A673 (cell line): ENCODE measurements at regions not wholly inside any gene's neighbourhood (a gene's known extent, or its start where the extent isn't known, plus 50 kb on each side); places are given as distances from the start of the nearest gene placed in this dataset.

Source experiments
- BruUV-seq: library from RNA; stranded (reverse); fragments of 400-500 nt; replicated peaks from 2 replicates; lab custom pipeline; 2021; lab: Mats Ljungman, UMichigan
- CTCF ChIA-PET: fragments of 300-600 bp; sonication (Branson Sonifier 250); formaldehyde crosslinking; loops from one replicate; lab custom pipeline; 2022; ENCODE audit warnings: antibody characterized with exemption; lab: Charles Lee
- POLR2A ChIA-PET: fragments of 300-600 bp; sonication (Branson Sonifier 250); formaldehyde crosslinking; loops from one replicate; lab custom pipeline; 2022; ENCODE audit warnings: antibody characterized with exemption; ENCODE audit not compliant: low non-redundant PET; lab: Charles Lee
- DNase-seq: peaks from one replicate; pipeline ENCODE4 v3.0.0-alpha.2; 2015; ENCODE audit warnings: low spot score
- H3K27ac ChIP-seq: fragments of 200-600 bp; sonication (generic); 2 replicates; pipeline ENCODE4 v1.5.1; 2016; ENCODE audit warnings: mixed run types, low read depth, mild to moderate bottlenecking, mixed read lengths, antibody characterized with exemption, low read length; ENCODE audit not compliant: poor library complexity, severe bottlenecking
- H3K27me3 ChIP-seq: fragments of 200-600 bp; sonication (generic); replicated peaks from 2 replicates; pipeline ENCODE4 v1.6.1; 2017; ENCODE audit warnings: mixed run types, low read depth, mild to moderate bottlenecking, mixed read lengths, antibody characterized with exemption, low read length; ENCODE audit not compliant: insufficient read depth, poor library complexity
- H3K36me3 ChIP-seq: fragments of 200-600 bp; sonication (generic); 2 replicates; pipeline ENCODE4 v1.6.1; 2016; ENCODE audit warnings: mixed run types, mild to moderate bottlenecking, mixed read lengths, antibody characterized with exemption, low read length; ENCODE audit not compliant: insufficient read depth, poor library complexity, severe bottlenecking
- H3K4me1 ChIP-seq: fragments of 200-600 bp; sonication (generic); 2 replicates; pipeline ENCODE4 v1.6.1; 2017; ENCODE audit warnings: mixed run types, mild to moderate bottlenecking, mixed read lengths, antibody characterized with exemption, low read length; ENCODE audit not compliant: insufficient read depth, poor library complexity, severe bottlenecking
- H3K4me3 ChIP-seq: fragments of 200-600 bp; sonication (generic); 2 replicates; pipeline ENCODE4 v1.5.1; 2016; ENCODE audit warnings: low read depth, mixed run types, mild to moderate bottlenecking, mixed read lengths, low read length; ENCODE audit not compliant: poor library complexity, severe bottlenecking
- H3K9me3 ChIP-seq: fragments of 200-600 bp; sonication (generic); 2 replicates; pipeline ENCODE4 v1.6.1; 2016; ENCODE audit warnings: mixed run types, low read depth, mild to moderate bottlenecking, mixed read lengths, antibody characterized with exemption, low read length; ENCODE audit not compliant: poor library complexity, severe bottlenecking
- EZH2 ChIP-seq: fragments of 200-600 bp; sonication (generic); IDR thresholded peaks from 2 replicates; pipeline ENCODE4 v1.6.1; 2017; ENCODE audit warnings: borderline replicate concordance, low read depth, mild to moderate bottlenecking, mixed read lengths, antibody characterized with exemption, low read length; ENCODE audit not compliant: poor library complexity, severe bottlenecking
- intact Hi-C: fragments of 100-400 bp; cut with micrococcal nuclease; formaldehyde crosslinking; loops from one replicate; pipeline ENCODE4 v1.10.0; 2022; ENCODE audit not compliant: unreplicated experiment
- TF ChIP-seq, protein P1 (sequence below): fragments of 300-800, 200-600 bp; sonication (generic); conservative IDR thresholded peaks from 2 replicates; pipeline ENCODE4 v1.5.1; 2017; ENCODE audit warnings: low read depth, mild to moderate bottlenecking, antibody characterized with exemption, low read length, moderate library complexity, mixed read lengths

DNA sequence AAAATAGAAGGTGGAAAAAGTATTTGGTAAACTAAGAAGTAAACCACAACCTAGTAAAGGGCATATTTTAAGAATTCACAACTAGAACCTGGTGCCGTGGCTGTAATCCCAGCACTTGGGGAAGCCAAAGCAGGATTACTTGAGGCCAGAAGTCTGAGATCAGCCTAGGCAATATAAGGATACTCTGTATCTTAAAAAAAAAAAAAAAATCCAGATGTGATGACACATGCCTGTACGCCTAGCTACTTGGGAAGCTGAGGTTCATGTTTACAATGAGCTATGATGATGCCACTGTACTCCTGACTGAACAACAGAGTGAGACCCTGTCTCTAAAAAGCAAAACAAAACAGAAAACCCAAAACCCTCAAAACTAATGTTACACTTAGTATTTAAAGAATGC is 156.5 kb upstream of the XIST start:
- peaks cover 4% of the 10 kb centered on the region for H3K36me3 ChIP-seq
- no peaks in the 10 kb centered on the region for H3K27me3 ChIP-seq
- ChIA-PET CTCF (no interaction called here), POLR2A (no interaction called here)
- no peak for DNase-seq
- TF ChIP-seq EZH2, result no peak
- TF ChIP-seq, protein P1, sequence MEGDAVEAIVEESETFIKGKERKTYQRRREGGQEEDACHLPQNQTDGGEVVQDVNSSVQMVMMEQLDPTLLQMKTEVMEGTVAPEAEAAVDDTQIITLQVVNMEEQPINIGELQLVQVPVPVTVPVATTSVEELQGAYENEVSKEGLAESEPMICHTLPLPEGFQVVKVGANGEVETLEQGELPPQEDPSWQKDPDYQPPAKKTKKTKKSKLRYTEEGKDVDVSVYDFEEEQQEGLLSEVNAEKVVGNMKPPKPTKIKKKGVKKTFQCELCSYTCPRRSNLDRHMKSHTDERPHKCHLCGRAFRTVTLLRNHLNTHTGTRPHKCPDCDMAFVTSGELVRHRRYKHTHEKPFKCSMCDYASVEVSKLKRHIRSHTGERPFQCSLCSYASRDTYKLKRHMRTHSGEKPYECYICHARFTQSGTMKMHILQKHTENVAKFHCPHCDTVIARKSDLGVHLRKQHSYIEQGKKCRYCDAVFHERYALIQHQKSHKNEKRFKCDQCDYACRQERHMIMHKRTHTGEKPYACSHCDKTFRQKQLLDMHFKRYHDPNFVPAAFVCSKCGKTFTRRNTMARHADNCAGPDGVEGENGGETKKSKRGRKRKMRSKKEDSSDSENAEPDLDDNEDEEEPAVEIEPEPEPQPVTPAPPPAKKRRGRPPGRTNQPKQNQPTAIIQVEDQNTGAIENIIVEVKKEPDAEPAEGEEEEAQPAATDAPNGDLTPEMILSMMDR, result no peak
- no peaks in the 10 kb centered on the region for H3K9me3 ChIP-seq
- H3K4me3 ChIP-seq, result no peak overlapping the region
- H3K27ac ChIP-seq, result no peak overlapping the region
- H3K4me1 ChIP-seq, result no peaks in the 10 kb centered on the region
- intact Hi-C loops, result no loop called here
- BruUV-seq, result no TSS peak

DNA sequence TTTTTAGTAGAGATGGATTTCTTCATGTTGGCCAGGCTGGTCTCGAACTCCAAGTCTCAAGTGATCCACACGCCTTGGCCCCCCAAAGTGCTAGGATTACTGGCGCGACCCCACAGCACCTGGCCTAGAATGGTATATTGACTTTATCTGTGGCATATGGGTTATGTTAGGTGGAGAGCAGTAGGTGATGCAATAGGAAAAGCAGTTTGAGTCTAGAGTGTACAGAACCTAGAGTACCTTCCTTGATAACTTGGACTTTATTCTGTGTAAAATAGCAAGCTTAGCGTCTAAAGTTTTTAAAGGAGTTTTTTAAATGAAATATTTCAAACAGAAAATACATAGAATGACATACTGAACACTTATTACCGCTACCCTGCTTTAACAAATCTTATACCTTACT is 139.5 kb upstream of the XIST start:
- no TSS peak for BruUV-seq
- intact Hi-C loops, result no loop called here
- ChIA-PET POLR2A (no interaction called here), CTCF (no interaction called here)
- TF ChIP-seq EZH2, result no peak
- no peaks in the 10 kb centered on the region for H3K27me3 ChIP-seq
- no peak overlapping the region for H3K4me3 ChIP-seq
- no peak overlapping the region for H3K27ac ChIP-seq
- DNase-seq, result no peak
- H3K4me1 ChIP-seq, result no peaks in the 10 kb centered on the region
- no peaks in the 10 kb centered on the region for H3K9me3 ChIP-seq
- peaks cover 17% of the 10 kb centered on the region for H3K36me3 ChIP-seq

DNA sequence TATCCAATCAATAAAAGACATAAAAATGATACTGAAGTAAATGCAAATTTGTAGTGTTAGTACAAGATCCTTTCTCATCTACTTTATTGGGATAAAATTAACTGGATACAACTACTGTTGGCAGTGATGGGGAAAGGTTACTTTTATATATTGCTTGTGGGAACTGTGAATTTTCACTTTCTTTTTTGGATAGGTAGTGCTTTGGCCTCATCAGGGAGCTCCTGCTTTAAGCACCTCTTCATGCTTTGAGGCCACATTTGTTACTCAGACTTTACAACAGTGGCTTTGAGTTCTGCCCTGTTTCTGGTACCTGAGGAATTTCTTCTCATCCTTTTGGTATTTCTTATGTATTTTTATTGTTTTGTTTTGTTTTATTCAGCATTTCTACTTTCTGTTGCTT is 134.7 kb upstream of the XIST start:
- ChIA-PET POLR2A (no interaction called here), CTCF (no interaction called here)
- no peaks in the 10 kb centered on the region for H3K4me1 ChIP-seq
- DNase-seq, result no peak
- intact Hi-C loops, result no loop called here
- no peak overlapping the region for H3K4me3 ChIP-seq
- H3K36me3 ChIP-seq, result no peaks in the 10 kb centered on the region
- H3K9me3 ChIP-seq, result no peaks in the 10 kb centered on the region
- BruUV-seq, result no TSS peak
- TF ChIP-seq, protein P1, result no peak
- no peak for TF ChIP-seq EZH2
- H3K27me3 ChIP-seq, result no peaks in the 10 kb centered on the region
- H3K27ac ChIP-seq, result no peak overlapping the region

DNA sequence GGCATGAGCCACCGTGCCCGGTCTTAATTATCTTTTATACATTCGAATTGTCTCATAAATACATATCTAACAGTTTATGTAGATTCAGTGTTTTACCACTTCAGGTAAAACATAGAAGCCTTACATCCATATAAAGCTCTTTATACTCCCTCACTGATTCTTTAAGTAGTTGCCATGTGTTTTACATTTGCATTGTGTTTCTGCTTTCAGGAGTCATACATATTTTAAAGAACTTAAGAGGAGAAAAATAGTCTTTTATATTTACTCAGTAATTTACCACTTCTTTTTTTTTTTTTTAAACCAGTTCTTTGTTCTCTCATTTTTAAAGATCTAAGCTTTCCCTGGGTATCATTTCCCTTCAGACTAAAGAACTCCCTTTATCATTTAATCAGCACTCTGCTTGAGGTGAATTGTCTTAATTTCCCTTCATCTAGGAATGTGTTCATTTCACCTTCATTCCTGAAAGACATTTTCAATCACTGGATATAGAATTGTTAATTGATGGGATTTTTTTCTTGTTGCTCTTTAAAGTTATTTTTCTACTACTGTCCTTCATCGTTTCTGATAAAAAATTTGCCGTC is 127.1 kb upstream of the XIST start:
- DNase-seq, result no peak
- H3K9me3 ChIP-seq, result no peaks in the 10 kb centered on the region
- H3K36me3 ChIP-seq, result no peaks in the 10 kb centered on the region
- H3K27me3 ChIP-seq, result no peaks in the 10 kb centered on the region
- CTCF ChIA-PET, result interaction anchor here (0.6 kb wide), 1 partner anchor 461 kb away, joined by 3 read pairs; no protein-coding TSS in a partner anchor
- H3K4me1 ChIP-seq, result peaks cover 18% of the 10 kb centered on the region
- POLR2A ChIA-PET, result interaction anchor here (0.6 kb wide), 1 partner anchor 31 kb away, joined by 6 read pairs; no protein-coding TSS in a partner anchor
- H3K27ac ChIP-seq, result no peak overlapping the region
- TF ChIP-seq, protein P1, result no peak
- no peak for TF ChIP-seq EZH2
- no peak overlapping the region for H3K4me3 ChIP-seq
- intact Hi-C loops, result no loop called here
- no TSS peak for BruUV-seq
